Body of pancreas (tissue), 4 donors: ENCODE measurements at regions not wholly inside any gene's neighbourhood (a gene's known extent, or its start where the extent isn't known, plus 50 kb on each side); places are given as distances from the start of the nearest gene placed in this dataset.

Source experiments
- POLR2A ChIP-seq, 3 donors: fragments of 450-650 bp; IDR thresholded peaks; one replicate each; pipeline ENCODE4 v1.6.1; 2016; ENCODE audit warnings: antibody characterized with exemption in 3 of 3, mild to moderate bottlenecking in 2 of 3
- TF ChIP-seq, protein P1 (sequence below), 7 experiments: fragments of 450-650 bp in 4 of 7; fragments of 200-600 bp in 3 of 7; sonication (generic) in 3 of 7; IDR thresholded peaks; one replicate each; pipeline ENCODE4 v1.5.1; 2016 to 2019; ENCODE audit warnings: antibody characterized with exemption in 7 of 7

DNA sequence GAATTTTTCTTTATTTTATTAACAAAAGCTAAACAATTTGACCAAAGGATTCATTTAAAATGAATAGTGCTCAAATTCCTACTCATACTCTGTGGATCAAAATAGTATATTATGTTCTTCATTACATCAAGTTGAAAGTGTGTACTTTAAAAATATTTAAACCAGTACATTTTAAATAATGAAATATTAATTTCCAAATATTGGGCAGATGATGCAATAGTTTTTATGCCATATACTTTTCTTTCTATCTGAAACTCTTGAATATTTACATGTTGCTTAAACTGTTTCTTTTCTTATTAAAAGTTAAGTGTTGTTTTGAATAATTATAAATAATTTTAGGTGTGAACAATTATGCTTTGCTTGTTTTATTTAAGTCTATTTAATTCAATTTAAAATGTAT is 144.7 kb upstream of the TMPRSS15 start:
- no peak for TF ChIP-seq POLR2A (IDR thresholded peaks at IDR 0.05)
- TF ChIP-seq, protein P1, sequence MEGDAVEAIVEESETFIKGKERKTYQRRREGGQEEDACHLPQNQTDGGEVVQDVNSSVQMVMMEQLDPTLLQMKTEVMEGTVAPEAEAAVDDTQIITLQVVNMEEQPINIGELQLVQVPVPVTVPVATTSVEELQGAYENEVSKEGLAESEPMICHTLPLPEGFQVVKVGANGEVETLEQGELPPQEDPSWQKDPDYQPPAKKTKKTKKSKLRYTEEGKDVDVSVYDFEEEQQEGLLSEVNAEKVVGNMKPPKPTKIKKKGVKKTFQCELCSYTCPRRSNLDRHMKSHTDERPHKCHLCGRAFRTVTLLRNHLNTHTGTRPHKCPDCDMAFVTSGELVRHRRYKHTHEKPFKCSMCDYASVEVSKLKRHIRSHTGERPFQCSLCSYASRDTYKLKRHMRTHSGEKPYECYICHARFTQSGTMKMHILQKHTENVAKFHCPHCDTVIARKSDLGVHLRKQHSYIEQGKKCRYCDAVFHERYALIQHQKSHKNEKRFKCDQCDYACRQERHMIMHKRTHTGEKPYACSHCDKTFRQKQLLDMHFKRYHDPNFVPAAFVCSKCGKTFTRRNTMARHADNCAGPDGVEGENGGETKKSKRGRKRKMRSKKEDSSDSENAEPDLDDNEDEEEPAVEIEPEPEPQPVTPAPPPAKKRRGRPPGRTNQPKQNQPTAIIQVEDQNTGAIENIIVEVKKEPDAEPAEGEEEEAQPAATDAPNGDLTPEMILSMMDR (IDR thresholded peaks at IDR 0.05) = no peak
